Activated T-cell treated with anti-CD3 and anti-CD28 coated beads, Interleukin-2, amount 50 U/mL, for 1 hour (primary cell): ENCODE measurements at regions not wholly inside any gene's neighbourhood (a gene's known extent, or its start where the extent isn't known, plus 50 kb on each side); places are given as distances from the start of the nearest gene placed in this dataset.

Experiments used
- DNase-seq: peaks from one replicate; pipeline ENCODE4 v3.0.0-alpha.2; 2020

DNA sequence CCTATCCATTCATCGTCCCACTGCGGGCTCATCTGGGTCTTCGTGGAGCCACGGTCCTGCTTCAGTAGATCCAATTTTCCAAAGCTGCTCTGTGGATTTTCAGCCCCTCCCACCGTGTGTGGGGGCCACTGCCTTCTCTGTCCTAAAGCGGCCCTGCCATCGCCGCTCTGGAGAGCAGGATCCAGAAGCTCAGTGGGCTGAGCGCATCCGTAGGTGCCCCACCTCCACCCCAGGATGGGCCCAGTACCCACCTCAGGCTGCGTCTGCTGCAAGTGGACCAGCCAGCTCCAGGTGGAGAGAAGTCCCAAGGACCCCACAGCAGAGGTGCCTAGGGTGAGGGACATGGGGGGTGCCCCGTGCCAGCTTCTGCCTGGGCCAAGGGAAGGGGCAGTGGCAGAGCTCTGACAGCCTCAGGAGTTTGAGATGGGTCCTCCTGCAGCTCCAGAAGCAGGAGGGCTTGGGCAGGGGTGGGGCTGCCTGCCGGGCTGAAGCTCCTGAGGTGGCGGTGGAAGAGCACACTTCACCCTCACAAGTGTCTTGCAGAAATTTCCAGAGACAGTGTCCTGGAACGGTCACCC is 148.1 kb upstream of the C14orf180 start:
- DNase-seq, result no peak

DNA sequence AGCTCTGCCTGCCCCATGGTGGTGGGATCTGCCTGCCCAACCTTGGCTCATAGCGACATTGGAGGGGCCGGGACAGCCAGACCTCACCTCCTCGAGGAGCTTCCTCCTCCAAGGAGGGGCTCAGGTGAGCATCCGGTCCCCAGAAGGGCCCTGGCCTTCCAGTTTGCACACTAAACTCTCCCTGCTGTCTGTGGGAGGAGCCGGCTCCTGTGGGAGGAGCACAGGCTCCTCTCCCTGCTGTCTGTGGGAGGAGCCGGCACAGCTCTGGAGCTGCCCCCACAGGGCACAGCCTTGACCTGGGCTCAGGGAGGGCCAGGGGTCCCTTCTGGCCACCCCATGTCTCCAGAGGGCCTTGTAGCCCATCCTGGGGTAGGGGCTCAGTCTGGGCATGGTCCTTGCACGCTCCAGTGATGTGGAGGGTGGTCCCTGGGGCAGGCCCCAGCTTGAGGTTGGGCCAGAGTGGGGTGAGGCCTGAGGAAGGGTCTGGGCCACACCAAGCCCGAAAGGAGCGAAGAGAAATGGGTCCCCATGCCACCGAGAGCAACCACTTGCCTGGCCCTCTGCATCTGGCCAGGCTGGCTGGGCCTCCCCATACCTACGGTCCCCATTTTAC is 147.5 kb upstream of the C14orf180 start:
- no peak for DNase-seq

GRCh38 chr14:104432611-104433231 is 146.8 kb upstream of the C14orf180 start:
- no peak for DNase-seq

- no peak for DNase-seq
Observed at GRCh38 chr14:104433401-104434213, 146.0 kb upstream of the C14orf180 start.

GRCh38 chr14:104434214-104435076 is 145.1 kb upstream of the C14orf180 start:
- no peak for DNase-seq

- no peak for DNase-seq
Observed at GRCh38 chr14:104435147-104436046, 144.2 kb upstream of the C14orf180 start.

- no peak for DNase-seq
Observed at GRCh38 chr14:104436047-104436591, 143.4 kb upstream of the C14orf180 start.

GRCh38 chr14:104436741-104437701 is 142.5 kb upstream of the C14orf180 start:
- no peak for DNase-seq

- no peak for DNase-seq
Observed at GRCh38 chr14:104437703-104438102, 141.9 kb upstream of the C14orf180 start.

DNA sequence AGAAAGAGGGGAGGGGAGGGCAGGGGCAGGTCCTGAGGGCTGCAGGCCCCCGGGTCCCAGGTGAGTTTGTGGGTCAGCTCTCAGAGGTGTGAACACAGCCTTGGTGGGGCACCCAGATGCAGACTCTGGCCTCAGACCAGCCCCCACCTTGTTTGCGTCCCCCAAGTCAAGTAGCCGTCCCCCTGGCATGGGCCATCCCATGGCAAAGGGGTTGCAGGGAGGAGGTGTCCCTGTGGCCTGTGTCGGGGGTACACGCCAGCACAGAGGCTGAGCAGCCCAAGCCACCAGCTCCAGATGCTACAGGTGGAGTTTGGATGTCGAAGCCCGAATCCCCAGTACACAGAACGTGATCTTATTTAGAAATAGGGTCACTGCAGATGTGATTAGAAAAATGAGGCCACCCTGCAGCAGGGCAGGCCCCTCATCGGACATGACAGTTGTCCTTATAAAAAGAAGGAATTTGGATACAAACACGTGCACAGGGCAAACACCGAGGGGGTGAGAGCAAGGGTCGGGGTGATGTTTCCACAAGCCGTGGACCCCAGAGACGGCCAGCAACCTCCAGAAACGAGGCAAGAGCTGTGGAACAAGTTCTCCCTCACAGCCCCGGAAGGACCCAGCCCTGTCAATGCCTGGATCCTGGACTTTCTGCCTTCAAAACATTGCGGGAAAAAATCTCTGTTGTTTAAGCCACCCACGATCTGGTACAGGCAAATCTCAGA is 141.2 kb upstream of the C14orf180 start:
- no peak for DNase-seq

DNA sequence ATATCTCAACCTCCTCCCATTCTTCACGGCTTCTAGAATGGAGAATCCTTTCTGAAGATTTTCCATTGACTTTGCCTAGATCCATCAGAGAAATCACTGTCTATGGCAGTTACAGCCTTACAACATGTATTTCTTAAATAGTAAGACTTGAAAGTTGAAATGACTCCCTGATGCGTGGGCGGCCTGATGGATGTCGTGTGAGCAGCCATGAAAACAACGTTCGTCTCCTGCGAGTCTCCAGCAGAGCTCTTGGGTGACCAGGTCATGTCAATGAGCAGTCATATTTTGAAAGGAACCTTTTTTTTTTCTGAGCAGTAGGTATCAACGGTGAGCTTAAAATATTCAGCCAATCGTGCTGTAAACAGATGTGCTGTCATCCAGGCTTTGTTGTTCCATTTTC is 139.9 kb upstream of the C14orf180 start:
- DNase-seq, result no peak

DNA sequence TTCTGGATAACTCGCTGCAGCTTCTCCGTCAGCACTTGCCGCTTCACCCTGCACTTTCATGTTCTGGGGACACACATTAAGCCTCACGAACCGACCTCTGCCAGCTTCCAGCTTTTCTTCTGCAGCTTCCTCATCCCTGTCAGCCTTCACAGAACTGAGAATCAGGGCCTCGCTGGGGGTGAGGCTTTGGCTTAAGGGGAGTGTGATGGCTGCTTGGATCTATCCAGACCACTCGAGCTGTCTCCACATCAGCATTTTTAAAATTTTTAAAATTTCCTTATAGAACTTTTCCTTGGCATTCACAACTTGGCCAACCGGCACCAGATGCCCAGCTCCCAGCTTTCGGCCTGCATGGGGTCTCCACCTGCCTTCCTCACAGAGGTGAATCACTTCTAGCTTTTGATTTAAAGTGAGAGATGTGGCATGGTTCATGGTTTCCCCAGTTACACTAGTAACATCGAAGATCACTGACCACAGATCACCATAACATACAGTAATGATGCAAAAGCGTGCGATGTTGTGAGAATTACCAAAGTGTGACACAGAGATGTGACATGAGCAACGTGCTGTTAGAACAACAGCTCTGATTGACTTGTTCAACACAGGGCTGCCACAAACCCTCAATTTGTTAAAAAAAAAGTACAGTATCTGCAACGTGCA is 139.1 kb upstream of the C14orf180 start:
- no peak for DNase-seq

- no peak for DNase-seq
Observed at GRCh38 chr14:104441275-104442106, 138.1 kb upstream of the C14orf180 start.

DNA sequence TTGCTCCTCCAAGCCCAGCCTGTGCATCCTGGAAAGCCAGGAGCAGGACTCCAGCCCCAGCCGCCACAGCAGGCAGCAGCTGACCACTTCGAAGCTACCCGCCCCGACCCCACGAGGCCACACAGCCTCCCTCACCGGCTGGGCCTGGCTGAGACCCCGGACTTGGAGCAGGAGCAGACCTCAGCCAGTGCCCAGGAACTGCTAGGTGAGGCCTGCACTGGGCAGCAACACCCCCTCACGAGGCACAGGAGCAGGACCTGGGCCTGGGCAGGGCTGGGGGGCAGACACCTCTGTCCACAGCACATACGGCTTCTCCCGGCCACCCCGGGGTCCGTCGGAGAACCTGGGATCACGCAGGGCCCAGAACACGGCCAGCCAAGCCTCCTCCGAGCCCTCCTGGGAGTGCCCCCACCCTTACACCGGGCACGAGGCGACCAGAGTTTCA is 137.4 kb upstream of the C14orf180 start:
- DNase-seq, result no peak

DNA sequence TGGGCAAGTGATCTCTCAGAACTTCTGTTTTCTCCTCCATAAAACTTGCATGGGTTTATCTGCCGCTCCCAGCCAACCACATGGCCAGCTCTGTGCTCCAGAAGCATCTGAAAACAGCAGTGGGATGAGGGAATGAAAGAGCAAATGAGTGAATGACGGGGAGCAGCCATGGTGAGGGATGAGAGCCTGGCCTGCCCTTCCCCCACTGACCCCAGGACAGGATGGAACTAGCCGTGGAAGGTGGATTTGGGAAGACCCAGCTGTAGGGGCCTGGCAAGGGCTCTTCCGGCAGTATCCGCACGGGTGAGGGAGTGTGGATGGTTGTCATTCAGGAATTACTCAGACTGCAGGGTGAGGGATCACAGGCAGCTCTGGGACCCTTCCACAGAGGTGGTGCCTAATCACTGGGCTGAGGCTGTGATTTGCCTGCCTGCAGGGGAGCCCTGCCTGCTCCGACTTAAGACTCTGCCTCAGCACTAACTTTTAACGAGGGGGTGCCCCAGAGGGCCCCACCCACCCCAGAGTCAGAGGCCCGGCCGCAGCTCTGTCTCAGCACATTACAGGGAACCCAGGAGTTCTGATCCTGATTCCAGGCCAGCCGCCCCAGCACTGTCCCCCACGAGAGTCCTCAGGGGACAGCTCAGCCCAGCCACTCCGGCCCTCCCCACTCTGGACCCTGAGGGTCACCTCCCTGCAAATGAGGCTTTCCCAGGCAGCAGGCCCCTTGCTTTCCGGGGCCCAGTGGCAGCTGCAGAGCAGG is 136.8 kb upstream of the C14orf180 start:
- DNase-seq, result no peak

DNA sequence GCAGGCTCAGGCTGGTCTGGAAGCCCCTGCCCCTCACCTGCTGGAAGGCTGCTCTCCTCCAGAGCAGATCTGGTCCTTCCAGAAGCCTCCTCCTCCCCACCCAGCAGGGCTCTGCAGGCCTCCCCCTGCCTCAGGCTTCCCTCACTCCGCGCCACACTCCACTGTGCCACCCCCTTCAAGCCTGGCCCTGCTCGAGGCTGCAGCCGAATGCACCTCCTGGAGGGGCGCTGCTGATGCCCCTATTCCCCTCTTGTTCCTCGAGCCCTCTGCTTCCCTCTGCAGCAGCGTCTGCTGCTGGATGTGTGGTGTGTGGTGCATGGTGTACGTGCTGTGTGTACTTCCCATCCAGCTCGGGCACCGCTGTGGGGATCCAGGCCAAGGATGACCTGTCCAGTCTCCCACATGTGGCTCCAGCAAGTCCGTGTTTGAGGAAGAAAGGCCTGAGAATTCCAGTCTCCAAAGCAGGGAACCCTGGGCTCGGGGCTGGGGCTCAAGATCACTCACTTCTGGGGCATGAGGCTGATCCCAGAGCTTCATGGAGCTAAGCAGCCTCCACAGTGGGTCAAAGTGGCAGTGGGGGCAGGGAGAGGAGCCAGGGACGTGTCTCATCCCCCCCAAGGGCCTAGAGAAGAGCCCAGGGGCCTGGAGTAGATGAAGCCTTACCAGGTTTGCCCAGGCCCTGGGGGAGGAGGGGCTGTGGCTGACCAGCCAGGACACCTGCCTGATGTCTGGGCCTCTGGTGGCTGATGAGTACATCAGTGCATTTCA is 136.0 kb upstream of the C14orf180 start:
- no peak for DNase-seq
